NOMO-1 (cell line): ENCODE measurements at regions not wholly inside any gene's neighbourhood (a gene's known extent, or its start where the extent isn't known, plus 50 kb on each side); places are given as distances from the start of the nearest gene placed in this dataset.
"Not testable (repeated sequence)": the region's sequence is repeated elsewhere in the genome, so short reads cannot be mapped to it uniquely, and the experiment has no call there.

Experiments used
- DNase-seq, 2 experiments: peaks; one replicate each; lab custom pipeline; 2025; ENCODE audit not compliant: unreplicated experiment in 2 of 2; lab: John Stamatoyannopoulos, UW

GRCh38 chr2:111385226-111385957, 264.7 kb downstream of the BCL2L11 start:
- not testable (repeated sequence) for DNase-seq

- not testable (repeated sequence) for DNase-seq
These were observed 269.9 kb downstream of the BCL2L11 start for GRCh38 chr2:111390605-111391004.

GRCh38 chr2:111395350-111396128, 274.8 kb downstream of the BCL2L11 start:
- DNase-seq, result not testable (repeated sequence)

- not testable (repeated sequence) for DNase-seq
These were observed 280.0 kb downstream of the BCL2L11 start for GRCh38 chr2:111400598-111401253.

- DNase-seq, result not testable (repeated sequence)
These were observed 280.8 kb downstream of the BCL2L11 start for GRCh38 chr2:111401270-111402140.

- not testable (repeated sequence) for DNase-seq
These were observed 281.7 kb downstream of the BCL2L11 start for GRCh38 chr2:111402450-111402849.

- not testable (repeated sequence) for DNase-seq
These were observed 282.6 kb downstream of the BCL2L11 start for GRCh38 chr2:111403287-111403686.

GRCh38 chr2:111406616-111407015, 285.9 kb downstream of the BCL2L11 start:
- not testable (repeated sequence) for DNase-seq

- not testable (repeated sequence) for DNase-seq
These were observed 287.0 kb downstream of the BCL2L11 start for GRCh38 chr2:111407632-111408194.

GRCh38 chr2:111410868-111411406, 290.2 kb downstream of the BCL2L11 start:
- DNase-seq, result not testable (repeated sequence)

GRCh38 chr2:111411867-111412681, 291.4 kb downstream of the BCL2L11 start:
- not testable (repeated sequence) for DNase-seq

- DNase-seq, result not testable (repeated sequence)
These were observed 292.3 kb downstream of the BCL2L11 start for GRCh38 chr2:111412841-111413650.

- not testable (repeated sequence) for DNase-seq
These were observed 293.2 kb downstream of the BCL2L11 start for GRCh38 chr2:111413950-111414349.

GRCh38 chr2:111415765-111416743, 295.3 kb downstream of the BCL2L11 start:
- not testable (repeated sequence) for DNase-seq

GRCh38 chr2:111417026-111417425, 296.3 kb downstream of the BCL2L11 start:
- DNase-seq, result not testable (repeated sequence)

GRCh38 chr2:111418091-111418875, 297.6 kb downstream of the BCL2L11 start:
- not testable (repeated sequence) for DNase-seq
